ENCODE measurements at regions not wholly inside any gene's neighbourhood (a gene's known extent, or its start where the extent isn't known, plus 50 kb on each side); places are given as distances from the start of the nearest gene placed in this dataset.

DNA sequence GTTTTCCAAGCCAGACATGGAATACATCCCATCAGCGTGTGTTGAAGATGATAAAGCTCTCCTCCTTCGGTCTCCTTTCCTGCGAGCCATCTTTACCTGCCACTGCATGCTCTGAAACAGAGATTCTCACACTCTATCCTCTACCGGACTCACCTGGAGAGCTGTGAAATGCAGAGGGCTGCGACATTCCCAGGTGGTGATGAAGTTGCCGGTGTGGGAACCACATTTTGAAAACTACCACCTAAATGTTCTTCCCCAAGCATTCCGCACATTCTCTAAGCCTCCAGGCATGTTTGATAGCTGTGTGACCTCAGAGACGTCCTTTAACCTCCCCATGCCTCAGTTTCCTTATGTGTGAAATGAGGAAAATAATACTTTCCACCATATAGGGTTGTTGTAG, 226.2 kb upstream of the RAB6C start:
- no peak overlapping the region for H3K4me2 ChIP-seq
- no peak overlapping the region for H3K4me3 ChIP-seq (ENCODE audit: low read depth in 2 of 2, low read length in 1 of 2)
- H3K27me3 ChIP-seq (ENCODE audit: insufficient read depth) = no peaks in the 10 kb centered on the region
- H2AFZ ChIP-seq (ENCODE audit: low read depth) = no peak overlapping the region
- no peaks in the 10 kb centered on the region for H3K9me3 ChIP-seq
- no peaks in the 10 kb centered on the region for H4K20me1 ChIP-seq (ENCODE audit: insufficient read depth)
- H3K4me1 ChIP-seq (ENCODE audit: control insufficient read depth in 1 of 2, insufficient read depth in 2 of 2, low read depth in 1 of 2, low read length in 1 of 2) = peaks cover 0 to 6% of the 10 kb centered on the region in 2 experiments; a peak in 1 of 4 replicates
- no peak for DNase-seq
- no peaks in the 10 kb centered on the region for H3K79me2 ChIP-seq (ENCODE audit: insufficient read depth)
- WGBS (ENCODE audit: low lambda C conversion rate) = 49% methylated on average over 8 of the region's 8 CpGs
- no peak for TF ChIP-seq MXI1 (IDR thresholded peaks at IDR 0.05; ENCODE audit: low read depth, low read length)
- TF ChIP-seq RXRA (IDR thresholded peaks at IDR 0.05; ENCODE audit: borderline replicate concordance, low read depth) = no peak
- TF ChIP-seq, protein P1, sequence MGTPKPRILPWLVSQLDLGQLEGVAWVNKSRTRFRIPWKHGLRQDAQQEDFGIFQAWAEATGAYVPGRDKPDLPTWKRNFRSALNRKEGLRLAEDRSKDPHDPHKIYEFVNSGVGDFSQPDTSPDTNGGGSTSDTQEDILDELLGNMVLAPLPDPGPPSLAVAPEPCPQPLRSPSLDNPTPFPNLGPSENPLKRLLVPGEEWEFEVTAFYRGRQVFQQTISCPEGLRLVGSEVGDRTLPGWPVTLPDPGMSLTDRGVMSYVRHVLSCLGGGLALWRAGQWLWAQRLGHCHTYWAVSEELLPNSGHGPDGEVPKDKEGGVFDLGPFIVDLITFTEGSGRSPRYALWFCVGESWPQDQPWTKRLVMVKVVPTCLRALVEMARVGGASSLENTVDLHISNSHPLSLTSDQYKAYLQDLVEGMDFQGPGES (IDR thresholded peaks at IDR 0.05; ENCODE audit: low read depth, low read length) = no peak
- TF ChIP-seq, protein P2, sequence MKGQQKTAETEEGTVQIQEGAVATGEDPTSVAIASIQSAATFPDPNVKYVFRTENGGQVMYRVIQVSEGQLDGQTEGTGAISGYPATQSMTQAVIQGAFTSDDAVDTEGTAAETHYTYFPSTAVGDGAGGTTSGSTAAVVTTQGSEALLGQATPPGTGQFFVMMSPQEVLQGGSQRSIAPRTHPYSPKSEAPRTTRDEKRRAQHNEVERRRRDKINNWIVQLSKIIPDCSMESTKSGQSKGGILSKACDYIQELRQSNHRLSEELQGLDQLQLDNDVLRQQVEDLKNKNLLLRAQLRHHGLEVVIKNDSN (IDR thresholded peaks at IDR 0.05; ENCODE audit: borderline replicate concordance, low read depth) = no peak
- no peak for TF ChIP-seq FOSL2 (IDR thresholded peaks at IDR 0.05; ENCODE audit: borderline replicate concordance, low read depth)
- TF ChIP-seq, protein P3, sequence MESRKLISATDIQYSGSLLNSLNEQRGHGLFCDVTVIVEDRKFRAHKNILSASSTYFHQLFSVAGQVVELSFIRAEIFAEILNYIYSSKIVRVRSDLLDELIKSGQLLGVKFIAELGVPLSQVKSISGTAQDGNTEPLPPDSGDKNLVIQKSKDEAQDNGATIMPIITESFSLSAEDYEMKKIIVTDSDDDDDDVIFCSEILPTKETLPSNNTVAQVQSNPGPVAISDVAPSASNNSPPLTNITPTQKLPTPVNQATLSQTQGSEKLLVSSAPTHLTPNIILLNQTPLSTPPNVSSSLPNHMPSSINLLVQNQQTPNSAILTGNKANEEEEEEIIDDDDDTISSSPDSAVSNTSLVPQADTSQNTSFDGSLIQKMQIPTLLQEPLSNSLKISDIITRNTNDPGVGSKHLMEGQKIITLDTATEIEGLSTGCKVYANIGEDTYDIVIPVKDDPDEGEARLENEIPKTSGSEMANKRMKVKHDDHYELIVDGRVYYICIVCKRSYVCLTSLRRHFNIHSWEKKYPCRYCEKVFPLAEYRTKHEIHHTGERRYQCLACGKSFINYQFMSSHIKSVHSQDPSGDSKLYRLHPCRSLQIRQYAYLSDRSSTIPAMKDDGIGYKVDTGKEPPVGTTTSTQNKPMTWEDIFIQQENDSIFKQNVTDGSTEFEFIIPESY (IDR thresholded peaks at IDR 0.05; ENCODE audit: borderline replicate concordance, low read depth) = no peak
- no peak for TF ChIP-seq FOXJ3 (CRISPR knock-in tag; IDR thresholded peaks at IDR 0.05)
- no peak for TF ChIP-seq GATA2 (CRISPR knock-in tag; IDR thresholded peaks at IDR 0.05)
- TF ChIP-seq EZH2phosphoT487 (IDR thresholded peaks at IDR 0.05; ENCODE audit: borderline replicate concordance, low read depth) = no peak
- no peak for TF ChIP-seq NFIC (IDR thresholded peaks at IDR 0.05; ENCODE audit: borderline replicate concordance)
- TF ChIP-seq RCOR1 (IDR thresholded peaks at IDR 0.05; ENCODE audit: low read length) = no peak
- TF ChIP-seq FOXM1 (IDR thresholded peaks at IDR 0.05; ENCODE audit: low read depth) = no peak
- TF ChIP-seq TEAD4 (IDR thresholded peaks at IDR 0.05; ENCODE audit: borderline replicate concordance, insufficient read depth) = no peak
- no peak for TF ChIP-seq TCF12 (IDR thresholded peaks at IDR 0.05)
- no peak for TF ChIP-seq RAD21 (IDR thresholded peaks at IDR 0.05; ENCODE audit: low read length)
- TF ChIP-seq, protein P4, sequence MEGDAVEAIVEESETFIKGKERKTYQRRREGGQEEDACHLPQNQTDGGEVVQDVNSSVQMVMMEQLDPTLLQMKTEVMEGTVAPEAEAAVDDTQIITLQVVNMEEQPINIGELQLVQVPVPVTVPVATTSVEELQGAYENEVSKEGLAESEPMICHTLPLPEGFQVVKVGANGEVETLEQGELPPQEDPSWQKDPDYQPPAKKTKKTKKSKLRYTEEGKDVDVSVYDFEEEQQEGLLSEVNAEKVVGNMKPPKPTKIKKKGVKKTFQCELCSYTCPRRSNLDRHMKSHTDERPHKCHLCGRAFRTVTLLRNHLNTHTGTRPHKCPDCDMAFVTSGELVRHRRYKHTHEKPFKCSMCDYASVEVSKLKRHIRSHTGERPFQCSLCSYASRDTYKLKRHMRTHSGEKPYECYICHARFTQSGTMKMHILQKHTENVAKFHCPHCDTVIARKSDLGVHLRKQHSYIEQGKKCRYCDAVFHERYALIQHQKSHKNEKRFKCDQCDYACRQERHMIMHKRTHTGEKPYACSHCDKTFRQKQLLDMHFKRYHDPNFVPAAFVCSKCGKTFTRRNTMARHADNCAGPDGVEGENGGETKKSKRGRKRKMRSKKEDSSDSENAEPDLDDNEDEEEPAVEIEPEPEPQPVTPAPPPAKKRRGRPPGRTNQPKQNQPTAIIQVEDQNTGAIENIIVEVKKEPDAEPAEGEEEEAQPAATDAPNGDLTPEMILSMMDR (IDR thresholded peaks at IDR 0.05) = no peak
- TF ChIP-seq CHD2 (IDR thresholded peaks at IDR 0.05; ENCODE audit: low read length, partially characterized antibody) = no peak
- ChIA-PET CTCF (interaction anchor here (1.3 to 2.1 kb wide), 2 partner anchors 12 to 14 kb away, joined by 3 to 5 read pairs; no protein-coding TSS in a partner anchor), POLR2A (no interaction called here)
- no peak overlapping the region for H3K9ac ChIP-seq
- H3K27ac ChIP-seq (ENCODE audit: low read depth in 2 of 2, low read length in 1 of 2) = no peak overlapping the region
- H3F3A ChIP-seq (replicated peaks; ENCODE audit: insufficient read depth) = no peaks in the 10 kb centered on the region
- no peaks in the 10 kb centered on the region for H3K36me3 ChIP-seq (replicated peaks in 1 of 2; ENCODE audit: control insufficient read depth in 1 of 2, insufficient read depth in 2 of 2, low read length in 1 of 2)
- H3K9me2 ChIP-seq = no peaks in the 10 kb centered on the region

Data from SK-N-SH (cell line).